H1 (cell line): ENCODE measurements at regions not wholly inside any gene's neighbourhood (a gene's known extent, or its start where the extent isn't known, plus 50 kb on each side); places are given as distances from the start of the nearest gene placed in this dataset.

Source experiments
- CTCF ChIA-PET: fragments of 300-600 bp; sonication (Branson Sonifier 250); formaldehyde crosslinking; loops from one replicate; lab custom pipeline; 2021; ENCODE audit not compliant: partially characterized antibody; lab: Charles Lee
- POLR2A ChIA-PET: fragments of 300-600 bp; sonication (Branson Sonifier 250); formaldehyde crosslinking; loops from one replicate; lab custom pipeline; 2021; ENCODE audit warnings: inconsistent platforms; ENCODE audit not compliant: partially characterized antibody; lab: Charles Lee
- DNase-seq, 2 experiments: peaks; one replicate each; pipeline versions ENCODE4 v3.0.0 to v3.0.0-alpha.2; 2010 to 2022; ENCODE audit warnings: low spot score in 2 of 2, low read depth in 1 of 2, mixed read lengths in 1 of 2
- FAIRE-seq: peaks from 2 replicates; lab custom pipeline; 2011; peaks lifted over from hg19 to GRCh38; lab: Jason Lieb, UNC
- H2AFZ ChIP-seq: 2 replicates; pipeline ENCODE4 v1.8.1; 2012; ENCODE audit warnings: low read length, inconsistent platforms
- H2AK5ac ChIP-seq: 2 replicates; pipeline ENCODE4 v1.6.1; 2013; ENCODE audit warnings: low read depth, low read length
- H2BK120ac ChIP-seq: replicated peaks from 2 replicates; pipeline ENCODE3; 2013; ENCODE audit warnings: low read depth, low read length, inconsistent platforms
- H2BK12ac ChIP-seq: 2 replicates; pipeline ENCODE4 v1.6.1; 2013; ENCODE audit warnings: low read depth, low read length
- H2BK15ac ChIP-seq: 2 replicates; pipeline ENCODE4 v1.6.1; 2013; ENCODE audit warnings: low read length
- H2BK20ac ChIP-seq: 2 replicates; pipeline ENCODE4 v1.6.1; 2013; ENCODE audit warnings: low read length
- H2BK5ac ChIP-seq: 2 replicates; pipeline ENCODE4 v1.6.1; 2013; ENCODE audit warnings: low read depth, low read length
- H3K14ac ChIP-seq: 2 replicates; pipeline ENCODE4 v1.6.1; 2013; ENCODE audit warnings: inconsistent platforms; ENCODE audit not compliant: insufficient read length
- H3K18ac ChIP-seq: 2 replicates; pipeline ENCODE4 v1.6.1; 2013; ENCODE audit warnings: low read length; ENCODE audit errors: extremely low read depth
- H3K23ac ChIP-seq: 2 replicates; pipeline ENCODE4 v1.6.1; 2013; ENCODE audit warnings: inconsistent platforms; ENCODE audit not compliant: insufficient read length
- H3K23me2 ChIP-seq: 2 replicates; pipeline ENCODE4 v1.6.1; 2013; ENCODE audit warnings: low read depth, low read length
- H3K27ac ChIP-seq: 2 replicates; pipeline ENCODE4 v1.6.1; 2011; ENCODE audit warnings: low read depth, low read length, inconsistent platforms
- H3K27me3 ChIP-seq, 4 experiments: replicated peaks in 1 of 4; 1 replicate in 1 of 4; 2 replicates in 3 of 4; pipeline versions ENCODE4 v1.6.1 to v1.8.1; 2011 to 2013; ENCODE audit warnings: low read length in 3 of 4, mild to moderate bottlenecking in 3 of 4, inconsistent platforms in 2 of 4, mixed read lengths in 2 of 4, moderate library complexity in 1 of 4; ENCODE audit not compliant: control insufficient read depth in 3 of 4, insufficient read depth in 3 of 4; ENCODE audit errors: extremely low read depth in 1 of 4
- H3K36me3 ChIP-seq, 4 experiments: 2 replicates each; pipeline versions ENCODE4 v1.6.1 to v1.8.1; 2011 to 2013; ENCODE audit warnings: mild to moderate bottlenecking in 4 of 4, low read length in 3 of 4, moderate library complexity in 2 of 4, control low read depth in 1 of 4, inconsistent platforms in 1 of 4; ENCODE audit not compliant: insufficient read depth in 4 of 4, control insufficient read depth in 2 of 4
- H3K4ac ChIP-seq: replicated peaks from 2 replicates; pipeline ENCODE3; 2013; ENCODE audit warnings: low read length, low read depth, mixed read lengths, inconsistent platforms; ENCODE audit not compliant: insufficient read length
- H3K4me1 ChIP-seq, 4 experiments: replicated peaks in 1 of 4; 1 replicate in 1 of 4; 2 replicates in 3 of 4; pipeline versions ENCODE4 v1.6.1 to v1.8.1; 2011 to 2013; ENCODE audit warnings: low read length in 3 of 4, inconsistent platforms in 2 of 4, mixed read lengths in 1 of 4; ENCODE audit not compliant: insufficient read depth in 4 of 4, control insufficient read depth in 3 of 4
- H3K4me2 ChIP-seq, 2 experiments: 2 replicates each; pipeline versions ENCODE4 v1.6.1 to v1.8.1; 2011 to 2013; ENCODE audit warnings: low read depth in 2 of 2, low read length in 2 of 2, control low read depth in 1 of 2, inconsistent platforms in 1 of 2, mild to moderate bottlenecking in 1 of 2; ENCODE audit not compliant: insufficient read depth in 1 of 2
- H3K4me3 ChIP-seq, 4 experiments: fragments of 200-600, 300-600 bp in 1 of 4; sonication (generic), shearing (Covaris generic), sonication (Bioruptor Twin) in 1 of 4; 2 replicates each; pipeline versions ENCODE4 v1.5.1 to v1.8.1; 2011 to 2016; ENCODE audit warnings: low read length in 4 of 4, low read depth in 3 of 4, control low read depth in 2 of 4, inconsistent platforms in 2 of 4, mild to moderate bottlenecking in 2 of 4, mixed read lengths in 1 of 4, moderate library complexity in 1 of 4; ENCODE audit not compliant: insufficient read depth in 2 of 4; ENCODE audit errors: extremely low read depth in 1 of 4
- H3K56ac ChIP-seq: replicated peaks from 2 replicates; pipeline ENCODE3; 2013; ENCODE audit warnings: low read depth, mild to moderate bottlenecking, mixed read lengths, low read length, inconsistent platforms; ENCODE audit not compliant: insufficient read length
- H3K79me1 ChIP-seq: 2 replicates; pipeline ENCODE4 v1.6.1; 2013; ENCODE audit warnings: low read depth, low read length, control low read depth
- H3K79me2 ChIP-seq, 2 experiments: 2 replicates each; pipeline versions ENCODE4 v1.6.1 to v1.8.1; 2012 to 2013; ENCODE audit warnings: low read length in 2 of 2, mild to moderate bottlenecking in 2 of 2, inconsistent platforms in 1 of 2; ENCODE audit not compliant: insufficient read depth in 2 of 2, control insufficient read depth in 1 of 2
- H3K9ac ChIP-seq, 4 experiments: replicated peaks in 1 of 4; 1 replicate in 1 of 4; 2 replicates in 3 of 4; pipeline versions ENCODE4 v1.6.1 to v1.8.1; 2011 to 2013; ENCODE audit warnings: low read depth in 3 of 4, low read length in 3 of 4, control low read depth in 2 of 4, mild to moderate bottlenecking in 2 of 4, moderate library complexity in 2 of 4, inconsistent platforms in 1 of 4; ENCODE audit errors: extremely low read depth in 1 of 4
- H3K9me3 ChIP-seq, 2 experiments: 2 replicates each; pipeline versions ENCODE4 v1.6.1 to v1.8.1; 2012 to 2013; ENCODE audit warnings: mild to moderate bottlenecking in 2 of 2, moderate library complexity in 2 of 2, control low read depth in 1 of 2, inconsistent platforms in 1 of 2, low read depth in 1 of 2, low read length in 1 of 2, mixed read lengths in 1 of 2; ENCODE audit not compliant: insufficient read depth in 2 of 2
- H4K20me1 ChIP-seq, 2 experiments: replicated peaks in 1 of 2; 2 replicates each; pipeline versions ENCODE3 to v1.8.1; 2011 to 2013; ENCODE audit warnings: inconsistent platforms in 2 of 2, low read length in 2 of 2, mild to moderate bottlenecking in 1 of 2; ENCODE audit not compliant: insufficient read depth in 2 of 2, control insufficient read depth in 1 of 2
- H4K5ac ChIP-seq: 2 replicates; pipeline ENCODE4 v1.6.1; 2013; ENCODE audit warnings: low read length, low read depth, mixed read lengths, inconsistent platforms; ENCODE audit not compliant: insufficient read length
- H4K8ac ChIP-seq: 2 replicates; pipeline ENCODE4 v1.8.0; 2013; ENCODE audit warnings: mild to moderate bottlenecking, moderate library complexity, low read length, inconsistent platforms; ENCODE audit not compliant: insufficient read depth; ENCODE audit errors: extremely low read depth
- H4K91ac ChIP-seq: replicated peaks from 2 replicates; pipeline ENCODE3; 2013; ENCODE audit warnings: low read length, mixed read lengths, inconsistent platforms; ENCODE audit not compliant: insufficient read length
- CTBP2 ChIP-seq: IDR thresholded peaks from 2 replicates; pipeline ENCODE4 v1.7.0; 2011; ENCODE audit warnings: borderline replicate concordance, mild to moderate bottlenecking, moderate library complexity, mixed read lengths, low read length; ENCODE audit not compliant: insufficient read depth, insufficient read length
- RBBP5 ChIP-seq: IDR thresholded peaks from 2 replicates; pipeline ENCODE4 v1.7.1; 2012; ENCODE audit warnings: low read depth, mild to moderate bottlenecking, inconsistent platforms, low read length, moderate library complexity, borderline replicate concordance
- RNF2 ChIP-seq: fragments of 200-900, 300-1000 bp; sonication (generic); IDR thresholded peaks from 2 replicates; pipeline ENCODE4 v1.7.1; 2016; ENCODE audit warnings: borderline replicate concordance, low read depth, mild to moderate bottlenecking, antibody characterized with exemption, low read length; ENCODE audit not compliant: poor library complexity, severe bottlenecking; ENCODE audit errors: missing control alignments
- RXRA ChIP-seq: IDR thresholded peaks from 2 replicates; pipeline ENCODE4 v1.6.1; 2011; ENCODE audit warnings: low read depth, mild to moderate bottlenecking, low read length, moderate library complexity; ENCODE audit not compliant: insufficient read depth
- SAP30 ChIP-seq: fragments of 300-600 bp; sonication (generic); IDR thresholded peaks from 2 replicates; pipeline ENCODE4 v1.7.1; 2012; ENCODE audit warnings: low read length, moderate library complexity, mild to moderate bottlenecking, inconsistent platforms; ENCODE audit not compliant: insufficient read depth, insufficient replicate concordance
- SUZ12 ChIP-seq: fragments of 200-600 bp; sonication (generic); IDR thresholded peaks from 2 replicates; pipeline ENCODE4 v1.6.1; 2012; ENCODE audit warnings: mild to moderate bottlenecking, inconsistent platforms, low read length, moderate library complexity, mixed read lengths
- TEAD4 ChIP-seq: IDR thresholded peaks from 2 replicates; pipeline ENCODE4 v1.6.1; 2012; ENCODE audit warnings: low read depth, low read length, inconsistent platforms, mixed read lengths
- WGBS, 2 experiments: shearing (Covaris generic) in 1 of 2; methylation state at CpG; one replicate each; pipeline versions ENCODE4 v1.1.6 to v1.1.7; 2013 to 2015; ENCODE audit warnings: low lambda C conversion rate in 2 of 2, mixed read lengths in 2 of 2, inconsistent platforms in 1 of 2, low coverage in 1 of 2, missing lambda C conversion rate in 1 of 2; ENCODE audit not compliant: insufficient replicate concordance in 2 of 2, insufficient coverage in 1 of 2, insufficient read length in 1 of 2; ENCODE audit errors: extremely low coverage in 1 of 2, missing lambda C conversion rate in 1 of 2; 5-methylcytosine and 5-hydroxymethylcytosine counted together

- no peaks in the 10 kb centered on the region for H3K79me1 ChIP-seq
- H3K79me2 ChIP-seq: no peaks in the 10 kb centered on the region
- no peak for DNase-seq
- no peaks in the 10 kb centered on the region for H3K9me3 ChIP-seq
- no peak overlapping the region for H2BK15ac ChIP-seq
- peaks cover 0 to 3% (median 0%) of the 10 kb centered on the region in 4 experiments; a peak in 1 of 7 replicates for H3K4me1 ChIP-seq
- 51% methylated on average over 5 of the region's 5 CpGs; no CpG with 5 or more reads in 1 of the 2 experiments for WGBS, 2 experiments
- H3K36me3 ChIP-seq: no peaks in the 10 kb centered on the region
- H3K9ac ChIP-seq: no peak overlapping the region
- TF ChIP-seq RXRA: no peak
- TF ChIP-seq TEAD4: 0 out of 2 replicates have a peak, but pooled peaks have one; percentile 28
- TF ChIP-seq RBBP5: no peak
- TF ChIP-seq RNF2: no peak
- no peak for TF ChIP-seq SUZ12
- TF ChIP-seq CTBP2: no peak
- no peak for TF ChIP-seq SAP30
- no peaks in the 10 kb centered on the region for H4K20me1 ChIP-seq
- H2AK5ac ChIP-seq: no peak overlapping the region
- no peak overlapping the region for H2BK20ac ChIP-seq
- no peak overlapping the region for H3K4me3 ChIP-seq
- H2BK120ac ChIP-seq: no peak overlapping the region
- no peak overlapping the region for H4K91ac ChIP-seq
- no peak overlapping the region for H3K4ac ChIP-seq
- H3K27ac ChIP-seq: no peak overlapping the region
- no peak overlapping the region for H3K23ac ChIP-seq
- H2AFZ ChIP-seq: 0 out of 2 replicates have a peak overlapping the region, but pooled peaks have one; percentile 9
- H3K56ac ChIP-seq: no peak overlapping the region
- ChIA-PET POLR2A (no interaction called here), CTCF (interaction anchor here (1.3 kb wide), 1 partner anchor 27 kb away, joined by 3 read pairs; no protein-coding TSS in a partner anchor)
- H2BK5ac ChIP-seq: no peak overlapping the region
- no peaks in the 10 kb centered on the region for H3K27me3 ChIP-seq
- no peak for FAIRE-seq
- H3K4me2 ChIP-seq: no peak overlapping the region
- H2BK12ac ChIP-seq: no peak overlapping the region
- no peak overlapping the region for H4K8ac ChIP-seq
- no peak overlapping the region for H3K14ac ChIP-seq
- H3K18ac ChIP-seq: no peak overlapping the region
- H3K23me2 ChIP-seq: no peaks in the 10 kb centered on the region
- H4K5ac ChIP-seq: no peak overlapping the region
These were observed 647.8 kb upstream of the MARCKS start for GRCh38 chr6:113209315-113209714.
